SK-N-SH (cell line): ENCODE measurements at regions not wholly inside any gene's neighbourhood (a gene's known extent, or its start where the extent isn't known, plus 50 kb on each side); places are given as distances from the start of the nearest gene placed in this dataset.

Experiments used
- CTCF ChIA-PET: fragments of 300-600, 350-600 bp; formaldehyde crosslinking; extraction: SDS; loops from one replicate; lab custom pipeline; 2021; lab: Yijun Ruan, JAX
- POLR2A ChIA-PET: fragments of 350-600 bp; sonication (Branson Sonifier 250); formaldehyde crosslinking; extraction: SDS; loops from one replicate; lab custom pipeline; 2020; ENCODE audit warnings: antibody characterized with exemption, inconsistent platforms; lab: Yijun Ruan, JAX
- DNase-seq: peaks from one replicate; pipeline ENCODE4 v3.0.0; 2012
- H2AFZ ChIP-seq: fragments of 200-600 bp; sonication (generic); 2 replicates; pipeline ENCODE4 v1.8.1; 2016; ENCODE audit warnings: antibody characterized with exemption, mild to moderate bottlenecking, low read depth
- H3F3A ChIP-seq: fragments of 200-600 bp; sonication (generic); replicated peaks from 2 replicates; pipeline ENCODE3; 2016; ENCODE audit warnings: antibody characterized with exemption, mild to moderate bottlenecking; ENCODE audit not compliant: insufficient read depth
- H3K27ac ChIP-seq, 2 experiments: fragments of 200-500 bp in 1 of 2; fragments of 200-600 bp in 1 of 2; sonication (Bioruptor generic) in 1 of 2; sonication (generic), shearing (Covaris generic) in 1 of 2; 2 replicates each; pipeline versions ENCODE4 v1.5.1 to v1.6.1; 2014 to 2016; ENCODE audit warnings: low read depth in 2 of 2, inconsistent platforms in 1 of 2, low read length in 1 of 2, mild to moderate bottlenecking in 1 of 2, mixed read lengths in 1 of 2
- H3K27me3 ChIP-seq: fragments of 200-600 bp; sonication (generic), shearing (Covaris generic); 2 replicates; pipeline ENCODE4 v1.6.1; 2016; ENCODE audit warnings: mixed run types; ENCODE audit not compliant: insufficient read depth
- H3K36me3 ChIP-seq, 2 experiments: fragments of 200-500 bp in 1 of 2; fragments of 200-600 bp in 1 of 2; sonication (Bioruptor generic) in 1 of 2; sonication (generic) in 1 of 2; replicated peaks in 1 of 2; 2 replicates each; pipeline versions ENCODE3 to v1.5.1; 2014 to 2016; ENCODE audit warnings: low read length in 1 of 2, mild to moderate bottlenecking in 1 of 2; ENCODE audit not compliant: insufficient read depth in 2 of 2, control insufficient read depth in 1 of 2
- H3K4me1 ChIP-seq, 2 experiments: fragments of 200-500 bp in 1 of 2; fragments of 200-600 bp in 1 of 2; sonication (Bioruptor generic) in 1 of 2; sonication (generic), shearing (Covaris generic) in 1 of 2; 2 replicates each; pipeline versions ENCODE4 v1.5.1 to v1.6.1; 2014 to 2016; ENCODE audit warnings: low read depth in 1 of 2, low read length in 1 of 2, mixed run types in 1 of 2; ENCODE audit not compliant: insufficient read depth in 2 of 2, control insufficient read depth in 1 of 2
- H3K4me2 ChIP-seq: fragments of 200-600 bp; sonication (generic), shearing (Covaris generic); 2 replicates; pipeline ENCODE4 v1.6.1; 2017; ENCODE audit warnings: mixed run types
- H3K4me3 ChIP-seq, 2 experiments: fragments of 200-500 bp in 1 of 2; fragments of 200-600 bp in 1 of 2; sonication (Bioruptor generic) in 1 of 2; sonication (generic), shearing (Covaris generic) in 1 of 2; 2 replicates each; pipeline versions ENCODE4 v1.5.1 to v1.8.1; 2014 to 2016; ENCODE audit warnings: low read depth in 2 of 2, inconsistent platforms in 1 of 2, low read length in 1 of 2, mild to moderate bottlenecking in 1 of 2, mixed read lengths in 1 of 2, moderate library complexity in 1 of 2
- H3K79me2 ChIP-seq: fragments of 200-600 bp; sonication (generic); 2 replicates; pipeline ENCODE4 v1.8.1; 2017; ENCODE audit warnings: mild to moderate bottlenecking; ENCODE audit not compliant: insufficient read depth
- H3K9ac ChIP-seq: fragments of 200-600 bp; sonication (generic); 2 replicates; pipeline ENCODE4 v1.6.1; 2017; ENCODE audit warnings: mixed run types
- H3K9me2 ChIP-seq: fragments of 200-600 bp; sonication (generic); 2 replicates; pipeline ENCODE4 v1.6.1; 2017; ENCODE audit warnings: mixed run types
- H3K9me3 ChIP-seq: fragments of 200-600 bp; sonication (generic); 2 replicates; pipeline ENCODE4 v1.6.1; 2017; ENCODE audit warnings: mixed run types, mild to moderate bottlenecking, moderate library complexity
- H4K20me1 ChIP-seq: fragments of 200-600 bp; sonication (generic); 2 replicates; pipeline ENCODE4 v1.6.1; 2017; ENCODE audit warnings: mild to moderate bottlenecking, mixed run types; ENCODE audit not compliant: insufficient read depth
- CHD2 ChIP-seq: fragments of 150-350 bp; IDR thresholded peaks from 2 replicates; pipeline ENCODE4 v1.6.1; 2018; ENCODE audit warnings: low read length; ENCODE audit not compliant: partially characterized antibody
- FOXJ3 ChIP-seq: sonication (generic); formaldehyde crosslinking; IDR thresholded peaks from 2 replicates; pipeline ENCODE4 v1.5.1; 2020; ENCODE audit warnings: mild to moderate bottlenecking, missing genetic modification reagents
- FOXM1 ChIP-seq: IDR thresholded peaks from 2 replicates; pipeline ENCODE4 v1.4.0; 2012; ENCODE audit warnings: low read depth, mild to moderate bottlenecking
- MAX ChIP-seq: IDR thresholded peaks from 2 replicates; pipeline ENCODE4 v1.4.0; 2012; ENCODE audit warnings: low read depth
- MEF2A ChIP-seq: IDR thresholded peaks from 2 replicates; pipeline ENCODE4 v1.4.0; 2012; ENCODE audit warnings: low read depth, borderline replicate concordance
- NFIC ChIP-seq: IDR thresholded peaks from 2 replicates; pipeline ENCODE4 v1.4.0; 2012; ENCODE audit warnings: borderline replicate concordance
- PBX3 ChIP-seq: IDR thresholded peaks from 2 replicates; pipeline ENCODE4; 2012
- POLR2AphosphoS5 ChIP-seq: IDR thresholded peaks from 2 replicates; pipeline ENCODE4 v1.6.1; 2012; ENCODE audit warnings: low read depth, low read length
- RFX5 ChIP-seq: IDR thresholded peaks from 2 replicates; pipeline ENCODE4 v1.6.1; 2012; ENCODE audit warnings: mild to moderate bottlenecking, improper control_type of control experiment, low read length
- RXRA ChIP-seq: IDR thresholded peaks from 2 replicates; pipeline ENCODE4 v1.4.0; 2012; ENCODE audit warnings: low read depth, mild to moderate bottlenecking, borderline replicate concordance
- SIN3A ChIP-seq: IDR thresholded peaks from 2 replicates; pipeline ENCODE4 v1.6.1; 2012; ENCODE audit warnings: low read depth, mild to moderate bottlenecking, low read length, moderate library complexity, borderline replicate concordance
- SMC3 ChIP-seq: IDR thresholded peaks from 2 replicates; pipeline ENCODE4 v1.6.1; 2012; ENCODE audit warnings: low read depth, low read length, improper control_type of control experiment
- TCF12 ChIP-seq: IDR thresholded peaks from 2 replicates; pipeline ENCODE4 v1.4.0; 2012
- TEAD4 ChIP-seq: IDR thresholded peaks from 2 replicates; pipeline ENCODE4 v1.4.0; 2012; ENCODE audit warnings: mild to moderate bottlenecking, borderline replicate concordance; ENCODE audit not compliant: insufficient read depth
- USF2 ChIP-seq: fragments of 150-350 bp; IDR thresholded peaks from 2 replicates; pipeline ENCODE4 v1.6.1; 2017; ENCODE audit warnings: antibody characterized with exemption, low read length, low read depth, borderline replicate concordance
- YY1 ChIP-seq: IDR thresholded peaks from 2 replicates; pipeline ENCODE4 v1.4.0; 2012; ENCODE audit warnings: low read depth, mild to moderate bottlenecking
- ZBTB33 ChIP-seq: IDR thresholded peaks from 2 replicates; pipeline ENCODE4 v1.4.0; 2012; ENCODE audit warnings: low read depth, borderline replicate concordance
- WGBS: methylation state at CpG from one replicate; pipeline ENCODE4 v1.1.6; 2017; ENCODE audit warnings: low lambda C conversion rate; 5-methylcytosine and 5-hydroxymethylcytosine counted together

GRCh38 chr5:171706736-171707441 is 78.7 kb upstream of the SMIM23 start:
- Histone ChIP-seq H3K27ac (no peak overlapping the region), H3K4me1 (no peaks in the 10 kb centered on the region; a peak in 1 of 4 replicates), H3K9me2 (no peaks in the 10 kb centered on the region), H3K36me3 (no peaks in the 10 kb centered on the region), H3K79me2 (no peaks in the 10 kb centered on the region), H4K20me1 (no peaks in the 10 kb centered on the region), H3K4me2 (no peak overlapping the region), H3F3A (no peaks in the 10 kb centered on the region), H3K9me3 (no peaks in the 10 kb centered on the region), H3K4me3 (no peak overlapping the region), H3K9ac (no peak overlapping the region), H2AFZ (no peak overlapping the region), H3K27me3 (peaks cover 4% of the 10 kb centered on the region; the same call in 1 of the 2 replicates)
- WGBS = no CpG with 5 or more reads among the region's 2 CpGs
- TF ChIP-seq SMC3 = no peak
- no peak for TF ChIP-seq NFIC
- no peak for TF ChIP-seq FOXJ3 (CRISPR knock-in tag)
- TF ChIP-seq TCF12 = no peak
- no peak for TF ChIP-seq FOXM1
- no peak for TF ChIP-seq SIN3A
- no peak for TF ChIP-seq MEF2A
- no peak for TF ChIP-seq CHD2
- no peak for TF ChIP-seq MAX
- CTCF ChIA-PET = no interaction called here
- DNase-seq = no peak
- POLR2A ChIA-PET = no interaction called here

GRCh38 chr5:171707442-171707792 is 78.2 kb upstream of the SMIM23 start:
- Histone ChIP-seq H3F3A (no peaks in the 10 kb centered on the region), H3K4me2 (no peak overlapping the region), H3K27me3 (peaks cover 4% of the 10 kb centered on the region; the same call in 1 of the 2 replicates), H4K20me1 (no peaks in the 10 kb centered on the region), H3K9me3 (no peaks in the 10 kb centered on the region), H3K36me3 (no peaks in the 10 kb centered on the region), H3K9ac (no peak overlapping the region), H3K27ac (no peak overlapping the region), H3K79me2 (no peaks in the 10 kb centered on the region), H2AFZ (no peak overlapping the region), H3K4me3 (no peak overlapping the region), H3K4me1 (no peaks in the 10 kb centered on the region; a peak in 1 of 4 replicates), H3K9me2 (no peaks in the 10 kb centered on the region)
- 0% methylated on average over 1 of the region's 1 CpG for WGBS
- ChIA-PET CTCF (no interaction called here), POLR2A (no interaction called here)
- no peak for TF ChIP-seq RFX5
- TF ChIP-seq POLR2AphosphoS5 = no peak
- TF ChIP-seq FOXM1 = no peak
- no peak for TF ChIP-seq USF2
- TF ChIP-seq YY1 = no peak
- no peak for TF ChIP-seq TEAD4
- no peak for TF ChIP-seq RXRA
- TF ChIP-seq ZBTB33 = no peak
- TF ChIP-seq PBX3 = no peak
- no peak for DNase-seq
